ENCODE measurements at regions not wholly inside any gene's neighbourhood (a gene's known extent, or its start where the extent isn't known, plus 50 kb on each side); places are given as distances from the start of the nearest gene placed in this dataset.

DNA sequence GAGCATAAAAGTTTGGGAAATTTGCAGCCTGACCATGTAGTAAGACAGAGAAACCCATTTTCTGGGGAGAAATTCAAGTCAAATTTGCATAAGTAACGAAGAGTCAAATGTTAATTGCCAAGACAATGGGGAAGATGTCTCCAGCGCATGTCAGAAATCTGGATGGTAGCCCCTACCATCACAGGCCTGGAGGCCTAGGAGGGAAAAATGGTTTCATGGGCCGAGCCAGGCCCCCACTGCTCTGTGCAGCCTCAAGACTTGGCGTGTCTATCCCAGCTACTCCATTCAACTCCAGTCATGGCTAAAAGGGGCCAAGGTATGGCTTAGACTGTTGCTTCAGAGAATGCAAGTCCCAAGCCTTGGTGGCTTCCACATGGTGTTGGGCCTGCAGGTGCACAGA lies 269.8 kb downstream of the RFC3 start:
- no peak for TF ChIP-seq POLR2A (IDR thresholded peaks at IDR 0.05)
- TF ChIP-seq, protein P1, sequence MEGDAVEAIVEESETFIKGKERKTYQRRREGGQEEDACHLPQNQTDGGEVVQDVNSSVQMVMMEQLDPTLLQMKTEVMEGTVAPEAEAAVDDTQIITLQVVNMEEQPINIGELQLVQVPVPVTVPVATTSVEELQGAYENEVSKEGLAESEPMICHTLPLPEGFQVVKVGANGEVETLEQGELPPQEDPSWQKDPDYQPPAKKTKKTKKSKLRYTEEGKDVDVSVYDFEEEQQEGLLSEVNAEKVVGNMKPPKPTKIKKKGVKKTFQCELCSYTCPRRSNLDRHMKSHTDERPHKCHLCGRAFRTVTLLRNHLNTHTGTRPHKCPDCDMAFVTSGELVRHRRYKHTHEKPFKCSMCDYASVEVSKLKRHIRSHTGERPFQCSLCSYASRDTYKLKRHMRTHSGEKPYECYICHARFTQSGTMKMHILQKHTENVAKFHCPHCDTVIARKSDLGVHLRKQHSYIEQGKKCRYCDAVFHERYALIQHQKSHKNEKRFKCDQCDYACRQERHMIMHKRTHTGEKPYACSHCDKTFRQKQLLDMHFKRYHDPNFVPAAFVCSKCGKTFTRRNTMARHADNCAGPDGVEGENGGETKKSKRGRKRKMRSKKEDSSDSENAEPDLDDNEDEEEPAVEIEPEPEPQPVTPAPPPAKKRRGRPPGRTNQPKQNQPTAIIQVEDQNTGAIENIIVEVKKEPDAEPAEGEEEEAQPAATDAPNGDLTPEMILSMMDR (IDR thresholded peaks at IDR 0.05): no peak
- TF ChIP-seq POLR2AphosphoS5 (IDR thresholded peaks at IDR 0.05): no peak
- TF ChIP-seq EP300 (IDR thresholded peaks at IDR 0.05): no peak

Measured in gastroesophageal sphincter (tissue), 3 donors.